Neuron (in vitro differentiated cells): ENCODE measurements at regions not wholly inside any gene's neighbourhood (a gene's known extent, or its start where the extent isn't known, plus 50 kb on each side); places are given as distances from the start of the nearest gene placed in this dataset.

ENCODE experiments used
- H2AFZ ChIP-seq: one replicate; pipeline ENCODE4 v1.6.1; 2013; ENCODE audit warnings: low read depth, mild to moderate bottlenecking, inconsistent platforms, low read length, moderate library complexity
- H3K27me3 ChIP-seq: one replicate; pipeline ENCODE4 v1.6.1; 2013; ENCODE audit warnings: low read length; ENCODE audit not compliant: insufficient read depth
- H3K36me3 ChIP-seq: one replicate; pipeline ENCODE4 v1.6.1; 2013; ENCODE audit warnings: low read length; ENCODE audit not compliant: insufficient read depth
- H3K4me1 ChIP-seq: one replicate; pipeline ENCODE4 v1.6.1; 2013; ENCODE audit warnings: low read length; ENCODE audit not compliant: insufficient read depth
- H3K4me3 ChIP-seq: 2 replicates; pipeline ENCODE4 v1.5.1; 2013; ENCODE audit warnings: mild to moderate bottlenecking, low read length, moderate library complexity
- H3K9me3 ChIP-seq: one replicate; pipeline ENCODE4 v1.6.1; 2013; ENCODE audit warnings: low read length

GRCh38 chr2:239685556-239685955, 284.7 kb upstream of the HDAC4 start:
- H3K9me3 ChIP-seq = peaks cover 3% of the 10 kb centered on the region
- no peaks in the 10 kb centered on the region for H3K4me1 ChIP-seq
- no peaks in the 10 kb centered on the region for H3K27me3 ChIP-seq
- no peak overlapping the region for H2AFZ ChIP-seq
- H3K36me3 ChIP-seq = no peaks in the 10 kb centered on the region
- no peak overlapping the region for H3K4me3 ChIP-seq

GRCh38 chr2:239684996-239685395, 284.2 kb upstream of the HDAC4 start:
- peaks cover 3% of the 10 kb centered on the region for H3K9me3 ChIP-seq
- no peak overlapping the region for H3K4me3 ChIP-seq
- H2AFZ ChIP-seq = no peak overlapping the region
- no peaks in the 10 kb centered on the region for H3K4me1 ChIP-seq
- no peaks in the 10 kb centered on the region for H3K36me3 ChIP-seq
- no peaks in the 10 kb centered on the region for H3K27me3 ChIP-seq

GRCh38 chr2:239684271-239684810, 283.5 kb upstream of the HDAC4 start:
- no peaks in the 10 kb centered on the region for H3K36me3 ChIP-seq
- no peak overlapping the region for H3K4me3 ChIP-seq

GRCh38 chr2:239682518-239682917, 281.7 kb upstream of the HDAC4 start:
- Histone ChIP-seq H2AFZ (no peak overlapping the region), H3K36me3 (no peaks in the 10 kb centered on the region), H3K9me3 (peaks cover 3% of the 10 kb centered on the region), H3K4me3 (no peak overlapping the region), H3K27me3 (no peaks in the 10 kb centered on the region), H3K4me1 (no peaks in the 10 kb centered on the region)

More at GRCh38 chr2:239684271-239684810, 283.5 kb upstream of the HDAC4 start:
- no peak overlapping the region for H2AFZ ChIP-seq
- peaks cover 3% of the 10 kb centered on the region for H3K9me3 ChIP-seq
- H3K4me1 ChIP-seq = no peaks in the 10 kb centered on the region
- H3K27me3 ChIP-seq = no peaks in the 10 kb centered on the region

- H3K4me3 ChIP-seq = no peak overlapping the region
- H3K9me3 ChIP-seq = peaks cover 3% of the 10 kb centered on the region
- no peaks in the 10 kb centered on the region for H3K4me1 ChIP-seq
- no peak overlapping the region for H2AFZ ChIP-seq
- H3K27me3 ChIP-seq = no peaks in the 10 kb centered on the region
- no peaks in the 10 kb centered on the region for H3K36me3 ChIP-seq
These were observed 278.9 kb upstream of the HDAC4 start for GRCh38 chr2:239679755-239680154.

GRCh38 chr2:239678666-239679296, 278.0 kb upstream of the HDAC4 start:
- Histone ChIP-seq H3K9me3 (peaks cover 3% of the 10 kb centered on the region), H3K36me3 (no peaks in the 10 kb centered on the region), H3K27me3 (no peaks in the 10 kb centered on the region), H3K4me3 (no peak overlapping the region), H2AFZ (no peak overlapping the region), H3K4me1 (no peaks in the 10 kb centered on the region)

- H3K27me3 ChIP-seq = no peaks in the 10 kb centered on the region
- H2AFZ ChIP-seq = no peak overlapping the region
- no peaks in the 10 kb centered on the region for H3K4me1 ChIP-seq
These were observed 277.3 kb upstream of the HDAC4 start for GRCh38 chr2:239678186-239678490.

GRCh38 chr2:239677453-239678185, 276.8 kb upstream of the HDAC4 start:
- Histone ChIP-seq H3K9me3 (peaks cover 3% of the 10 kb centered on the region), H3K27me3 (no peaks in the 10 kb centered on the region), H3K4me1 (no peaks in the 10 kb centered on the region), H3K4me3 (no peak overlapping the region), H3K36me3 (no peaks in the 10 kb centered on the region), H2AFZ (no peak overlapping the region)

More at GRCh38 chr2:239678186-239678490, 277.3 kb upstream of the HDAC4 start:
- Histone ChIP-seq H3K36me3 (no peaks in the 10 kb centered on the region), H3K4me3 (no peak overlapping the region), H3K9me3 (peaks cover 3% of the 10 kb centered on the region)

GRCh38 chr2:239676716-239677452, 276.1 kb upstream of the HDAC4 start:
- Histone ChIP-seq H3K9me3 (no peaks in the 10 kb centered on the region), H3K4me3 (no peak overlapping the region), H3K4me1 (no peaks in the 10 kb centered on the region), H2AFZ (no peak overlapping the region), H3K36me3 (no peaks in the 10 kb centered on the region), H3K27me3 (no peaks in the 10 kb centered on the region)

GRCh38 chr2:239675826-239676715, 275.3 kb upstream of the HDAC4 start:
- no peak overlapping the region for H2AFZ ChIP-seq
- no peaks in the 10 kb centered on the region for H3K9me3 ChIP-seq
- H3K4me1 ChIP-seq = no peaks in the 10 kb centered on the region
- no peak overlapping the region for H3K4me3 ChIP-seq
- no peaks in the 10 kb centered on the region for H3K36me3 ChIP-seq
- H3K27me3 ChIP-seq = no peaks in the 10 kb centered on the region

GRCh38 chr2:239674981-239675825, 274.4 kb upstream of the HDAC4 start:
- H3K9me3 ChIP-seq = no peaks in the 10 kb centered on the region
- no peak overlapping the region for H2AFZ ChIP-seq
- H3K4me1 ChIP-seq = no peaks in the 10 kb centered on the region
- no peak overlapping the region for H3K4me3 ChIP-seq
- no peaks in the 10 kb centered on the region for H3K36me3 ChIP-seq
- H3K27me3 ChIP-seq = no peaks in the 10 kb centered on the region
